Lower lobe of right lung (tissue), 2 donors: ENCODE measurements at regions not wholly inside any gene's neighbourhood (a gene's known extent, or its start where the extent isn't known, plus 50 kb on each side); places are given as distances from the start of the nearest gene placed in this dataset.

Source experiments
- ATAC-seq, 2 donors: fragments of 200-7000 bp; cut with Tn5 transposase; one replicate each; pipeline ENCODE4 v1.9.1; 2020 to 2022; ENCODE audit warnings: mild to moderate bottlenecking in 2 of 2, moderate library complexity in 2 of 2
- DNase-seq: peaks from one replicate; pipeline ENCODE4 v3.0.0-alpha.2; 2020
- H3K27ac ChIP-seq: fragments of 200-600 bp; one replicate; pipeline ENCODE4 v1.8.0; 2022
- H3K27me3 ChIP-seq: fragments of 200-600 bp; one replicate; pipeline ENCODE4 v1.8.0; 2022; ENCODE audit warnings: low read depth
- H3K36me3 ChIP-seq: fragments of 200-600 bp; one replicate; pipeline ENCODE4 v1.8.0; 2022; ENCODE audit warnings: mild to moderate bottlenecking
- H3K4me1 ChIP-seq: fragments of 200-600 bp; one replicate; pipeline ENCODE4 v1.8.0; 2022
- H3K4me3 ChIP-seq: fragments of 200-600 bp; one replicate; pipeline ENCODE4 v1.8.0; 2022; ENCODE audit warnings: mild to moderate bottlenecking
- H3K9me3 ChIP-seq: fragments of 200-600 bp; one replicate; pipeline ENCODE4 v1.8.0; 2022
- intact Hi-C: fragments of 100-400 bp; cut with DNase I; formaldehyde crosslinking; loops from one replicate; pipeline ENCODE4 v1.11.0; 2022
- TF ChIP-seq, protein P1 (sequence below): fragments of 200-600 bp; IDR thresholded peaks from one replicate; pipeline ENCODE4 v1.8.0; 2022; ENCODE audit warnings: antibody characterized with exemption, mild to moderate bottlenecking
- donor health status: DM: no; HTN: yes; CAD: no; lungs with severe emphysema.

GRCh38 chr11:131207901-131208300 lies 162.5 kb upstream of the NTM start:
- intact Hi-C loops, result no loop called here
- Histone ChIP-seq H3K9me3 (no peaks in the 10 kb centered on the region), H3K4me1 (no peaks in the 10 kb centered on the region), H3K27ac (no peak overlapping the region), H3K27me3 (no peaks in the 10 kb centered on the region), H3K36me3 (no peaks in the 10 kb centered on the region), H3K4me3 (no peak overlapping the region)
- DNase-seq, result no peak
- no peak for ATAC-seq
- TF ChIP-seq, protein P1, sequence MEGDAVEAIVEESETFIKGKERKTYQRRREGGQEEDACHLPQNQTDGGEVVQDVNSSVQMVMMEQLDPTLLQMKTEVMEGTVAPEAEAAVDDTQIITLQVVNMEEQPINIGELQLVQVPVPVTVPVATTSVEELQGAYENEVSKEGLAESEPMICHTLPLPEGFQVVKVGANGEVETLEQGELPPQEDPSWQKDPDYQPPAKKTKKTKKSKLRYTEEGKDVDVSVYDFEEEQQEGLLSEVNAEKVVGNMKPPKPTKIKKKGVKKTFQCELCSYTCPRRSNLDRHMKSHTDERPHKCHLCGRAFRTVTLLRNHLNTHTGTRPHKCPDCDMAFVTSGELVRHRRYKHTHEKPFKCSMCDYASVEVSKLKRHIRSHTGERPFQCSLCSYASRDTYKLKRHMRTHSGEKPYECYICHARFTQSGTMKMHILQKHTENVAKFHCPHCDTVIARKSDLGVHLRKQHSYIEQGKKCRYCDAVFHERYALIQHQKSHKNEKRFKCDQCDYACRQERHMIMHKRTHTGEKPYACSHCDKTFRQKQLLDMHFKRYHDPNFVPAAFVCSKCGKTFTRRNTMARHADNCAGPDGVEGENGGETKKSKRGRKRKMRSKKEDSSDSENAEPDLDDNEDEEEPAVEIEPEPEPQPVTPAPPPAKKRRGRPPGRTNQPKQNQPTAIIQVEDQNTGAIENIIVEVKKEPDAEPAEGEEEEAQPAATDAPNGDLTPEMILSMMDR, result no peak

DNA sequence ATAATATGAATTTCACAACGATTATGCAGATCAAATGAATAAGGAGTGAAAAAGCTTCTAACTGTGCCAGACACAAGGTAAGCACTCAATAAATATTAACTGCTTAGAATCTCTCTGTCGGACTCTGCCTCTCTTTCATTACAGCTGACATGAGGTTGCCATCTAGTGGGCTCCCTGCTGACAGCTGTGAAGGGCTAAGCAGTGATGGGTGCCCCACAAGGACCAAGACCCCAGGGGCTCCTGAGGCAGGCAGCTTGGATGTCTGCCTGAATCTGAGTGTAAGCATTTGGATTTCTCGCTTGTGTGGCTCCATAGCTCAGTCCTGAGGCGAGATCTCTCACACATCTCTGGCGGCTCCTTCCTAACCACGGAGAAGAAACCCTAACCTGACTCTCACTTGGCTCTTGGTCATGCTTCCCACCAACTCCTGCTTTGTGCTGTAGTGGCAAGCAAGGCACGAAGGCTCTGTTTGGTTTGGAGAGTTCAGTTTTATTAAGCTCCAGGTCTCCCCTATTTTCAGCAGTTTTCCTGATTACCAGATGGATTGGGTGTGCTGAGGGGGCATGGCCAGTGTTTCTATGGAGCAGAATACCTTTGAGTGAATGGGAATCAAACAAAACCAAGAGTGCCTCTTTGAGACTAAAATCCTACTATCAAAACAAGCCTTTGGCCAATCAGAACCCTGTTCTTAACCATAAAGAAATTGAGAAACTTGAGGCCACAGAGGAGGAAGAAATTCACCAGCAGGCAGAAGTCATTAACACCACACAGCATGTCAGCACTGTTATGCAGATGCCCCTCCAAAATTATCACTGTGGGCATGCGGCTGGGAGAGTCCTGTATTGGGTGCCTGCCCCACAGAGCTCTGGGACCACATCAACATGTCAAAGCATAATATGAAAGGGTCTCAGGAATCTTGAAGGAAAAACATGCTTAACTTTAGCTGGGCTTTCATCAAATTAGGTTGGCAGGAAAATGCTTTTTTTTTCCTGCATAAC lies 152.8 kb upstream of the NTM start:
- TF ChIP-seq, protein P1, result no peak
- ATAC-seq (no peak), DNase-seq (no peak)
- intact Hi-C loops, result no loop called here
- no peaks in the 10 kb centered on the region for H3K36me3 ChIP-seq
- no peaks in the 10 kb centered on the region for H3K27me3 ChIP-seq
- H3K27ac ChIP-seq, result no peak overlapping the region
- no peaks in the 10 kb centered on the region for H3K9me3 ChIP-seq
- H3K4me3 ChIP-seq, result no peak overlapping the region
- no peaks in the 10 kb centered on the region for H3K4me1 ChIP-seq

DNA sequence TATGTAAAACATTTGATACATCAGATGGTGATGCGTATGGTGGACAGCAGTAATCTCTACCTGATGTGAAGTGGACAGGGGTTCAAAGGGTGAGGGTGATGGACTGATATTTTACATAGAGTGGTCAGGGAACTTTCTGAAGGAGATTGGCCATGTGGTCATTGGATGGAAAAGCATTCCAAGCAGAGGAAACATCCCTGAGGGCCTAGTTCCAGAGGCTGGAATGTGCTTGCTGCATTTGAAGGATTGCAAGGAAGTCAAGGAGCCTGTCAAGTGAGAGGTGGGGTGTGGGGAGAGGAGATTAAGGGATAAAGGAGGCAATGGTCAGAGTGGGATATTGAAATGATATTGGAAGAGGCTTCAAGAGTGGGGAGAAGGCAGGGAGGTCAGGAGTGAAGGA lies 151.9 kb upstream of the NTM start:
- Histone ChIP-seq H3K4me3 (no peak overlapping the region), H3K27ac (no peak overlapping the region)
- TF ChIP-seq, protein P1, result no peak

DNA sequence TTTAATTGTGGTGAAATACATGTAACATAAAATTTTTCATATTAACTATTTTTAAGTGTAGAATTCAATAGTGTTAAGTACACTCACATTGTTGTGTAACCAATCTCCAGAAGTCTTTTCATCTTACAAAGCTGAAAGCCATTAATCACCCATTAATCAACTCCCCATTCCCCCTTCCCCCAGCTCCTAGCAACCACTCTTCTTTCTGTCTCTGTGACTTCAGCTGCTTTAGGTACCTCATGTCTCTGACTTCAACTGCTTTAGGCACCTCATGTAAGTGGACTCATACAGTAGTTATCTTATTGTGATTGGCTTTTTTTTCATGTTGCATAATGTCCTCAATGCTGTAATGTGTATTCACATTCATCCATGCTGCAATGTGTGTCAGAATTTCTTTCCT lies 150.8 kb upstream of the NTM start:
- no peak overlapping the region for H3K4me3 ChIP-seq
- no peaks in the 10 kb centered on the region for H3K27me3 ChIP-seq
- intact Hi-C loops, result no loop called here
- no peaks in the 10 kb centered on the region for H3K4me1 ChIP-seq
- DNase-seq (no peak), ATAC-seq (no peak)
- no peaks in the 10 kb centered on the region for H3K9me3 ChIP-seq
- H3K36me3 ChIP-seq, result no peaks in the 10 kb centered on the region
- TF ChIP-seq, protein P1, result no peak
- H3K27ac ChIP-seq, result no peak overlapping the region

More for the DNA sequence above, 151.9 kb upstream of the NTM start:
- DNase-seq (no peak), ATAC-seq (no peak)
- no peaks in the 10 kb centered on the region for H3K9me3 ChIP-seq
- H3K27me3 ChIP-seq, result no peaks in the 10 kb centered on the region
- H3K36me3 ChIP-seq, result no peaks in the 10 kb centered on the region
- intact Hi-C loops, result no loop called here
- no peaks in the 10 kb centered on the region for H3K4me1 ChIP-seq

DNA sequence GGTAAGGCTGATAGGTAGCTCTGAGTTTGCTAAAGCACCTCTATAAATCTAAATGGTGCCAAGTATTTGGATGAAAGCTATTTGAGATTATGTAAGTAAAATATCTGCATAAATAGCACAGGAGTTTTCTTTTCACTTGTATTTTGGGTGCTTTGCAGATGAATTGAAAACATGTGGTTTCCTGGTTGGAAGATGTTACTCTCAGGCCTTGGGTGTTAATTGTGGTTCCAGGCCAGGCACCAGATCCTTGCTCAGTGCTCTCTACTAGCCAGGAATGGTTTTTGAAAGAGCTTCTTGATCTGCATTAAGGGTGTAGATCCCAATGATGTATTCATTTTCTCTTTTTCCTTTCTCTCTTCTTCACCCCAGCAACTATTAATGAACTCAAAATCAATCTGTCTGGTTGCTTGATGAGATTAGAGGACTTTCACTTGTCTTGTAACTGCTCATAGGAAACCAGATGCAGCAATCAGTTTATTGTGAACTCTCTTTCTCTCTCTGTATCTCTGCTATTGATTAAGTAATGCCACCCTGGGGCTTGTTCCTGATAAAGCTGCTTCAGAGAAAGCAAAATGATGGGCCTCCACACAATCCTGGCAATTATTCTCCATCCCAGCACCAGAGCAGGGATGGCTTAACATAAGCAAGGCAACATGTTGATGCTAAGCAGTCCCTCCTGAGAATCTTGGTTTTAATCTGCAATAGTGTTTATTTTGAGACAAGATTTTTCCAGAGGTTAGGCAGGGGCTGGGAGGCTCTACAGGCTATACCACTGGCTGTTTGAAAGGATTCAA lies 147.0 kb upstream of the NTM start:
- TF ChIP-seq, protein P1, result no peak
- Histone ChIP-seq H3K4me1 (no peaks in the 10 kb centered on the region), H3K4me3 (no peak overlapping the region), H3K27me3 (no peaks in the 10 kb centered on the region), H3K36me3 (no peaks in the 10 kb centered on the region), H3K27ac (no peak overlapping the region), H3K9me3 (no peaks in the 10 kb centered on the region)
- intact Hi-C loops, result no loop called here
- no peak for ATAC-seq
- no peak for DNase-seq
